ENCODE measurements at regions not wholly inside any gene's neighbourhood (a gene's known extent, or its start where the extent isn't known, plus 50 kb on each side); places are given as distances from the start of the nearest gene placed in this dataset.

- FAIRE-seq (no peak), DNase-seq (ENCODE audit: insufficient read length, low spot score) (no peak)
- TF ChIP-seq PAX5 (IDR thresholded peaks at IDR 0.05; ENCODE audit: insufficient read depth, low read length, severe bottlenecking) (no peak), POLR2A (IDR thresholded peaks at IDR 0.05; ENCODE audit: low read depth, low read length) (no peak), POU2F2 (IDR thresholded peaks at IDR 0.05; ENCODE audit: low read depth, low read length) (no peak), SPI1 (IDR thresholded peaks at IDR 0.05; ENCODE audit: low read depth, low read length) (no peak)
These were observed 60.1 kb upstream of the BRINP1 start for GRCh38 chr9:119429302-119429701.

- FAIRE-seq (no peak), DNase-seq (ENCODE audit: insufficient read length, low spot score) (no peak)
- no peak for TF ChIP-seq PAX5 (IDR thresholded peaks at IDR 0.05; ENCODE audit: insufficient read depth, low read length, severe bottlenecking)
- no peak for TF ChIP-seq POLR2AphosphoS5 (IDR thresholded peaks at IDR 0.05; ENCODE audit: low read depth, low read length)
- TF ChIP-seq SPI1 (IDR thresholded peaks at IDR 0.05; ENCODE audit: low read depth, low read length): no peak
- TF ChIP-seq POU2F2 (IDR thresholded peaks at IDR 0.05; ENCODE audit: low read depth, low read length): no peak
- no peak for TF ChIP-seq POLR2A (IDR thresholded peaks at IDR 0.05; ENCODE audit: low read depth, low read length)
These were observed 51.0 kb upstream of the BRINP1 start for GRCh38 chr9:119420231-119420630.

Measured in GM12891 (cell line).